ENCODE measurements at regions not wholly inside any gene's neighbourhood (a gene's known extent, or its start where the extent isn't known, plus 50 kb on each side); places are given as distances from the start of the nearest gene placed in this dataset.

DNA sequence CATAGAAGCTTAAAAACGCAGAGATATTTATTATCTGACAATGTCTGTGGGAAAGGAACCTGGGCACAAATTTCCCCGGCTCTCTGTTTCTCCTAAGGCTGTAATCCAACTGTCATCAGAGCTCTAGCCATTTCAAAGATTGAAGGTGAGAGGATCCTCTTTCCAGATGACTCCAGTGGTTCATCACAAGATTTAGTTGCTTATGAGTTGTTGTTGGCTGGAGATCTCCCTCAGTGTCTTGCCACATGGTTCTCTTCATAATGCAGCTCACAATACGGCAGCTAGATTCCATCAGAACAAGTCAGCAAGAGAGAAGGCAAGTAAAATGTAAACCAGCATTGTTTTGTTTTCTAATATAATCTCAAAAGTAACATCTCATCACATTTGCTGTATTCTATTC is 369.4 kb downstream of the GASK1B start:
- Mint-ChIP-seq H3K9me3 (ENCODE audit: unreplicated experiment) (no peaks in the 10 kb centered on the region), H3K4me3 (ENCODE audit: unreplicated experiment) (no peak overlapping the region), H3K4me1 (ENCODE audit: low read depth, unreplicated experiment) (peaks cover 14% of the 10 kb centered on the region), H3K27ac (ENCODE audit: unreplicated experiment) (no peak overlapping the region), H3K36me3 (ENCODE audit: unreplicated experiment) (no peaks in the 10 kb centered on the region), H3K27me3 (ENCODE audit: unreplicated experiment) (no peaks in the 10 kb centered on the region)
- DNase-seq: no peak
- TF ChIP-seq, protein P1, sequence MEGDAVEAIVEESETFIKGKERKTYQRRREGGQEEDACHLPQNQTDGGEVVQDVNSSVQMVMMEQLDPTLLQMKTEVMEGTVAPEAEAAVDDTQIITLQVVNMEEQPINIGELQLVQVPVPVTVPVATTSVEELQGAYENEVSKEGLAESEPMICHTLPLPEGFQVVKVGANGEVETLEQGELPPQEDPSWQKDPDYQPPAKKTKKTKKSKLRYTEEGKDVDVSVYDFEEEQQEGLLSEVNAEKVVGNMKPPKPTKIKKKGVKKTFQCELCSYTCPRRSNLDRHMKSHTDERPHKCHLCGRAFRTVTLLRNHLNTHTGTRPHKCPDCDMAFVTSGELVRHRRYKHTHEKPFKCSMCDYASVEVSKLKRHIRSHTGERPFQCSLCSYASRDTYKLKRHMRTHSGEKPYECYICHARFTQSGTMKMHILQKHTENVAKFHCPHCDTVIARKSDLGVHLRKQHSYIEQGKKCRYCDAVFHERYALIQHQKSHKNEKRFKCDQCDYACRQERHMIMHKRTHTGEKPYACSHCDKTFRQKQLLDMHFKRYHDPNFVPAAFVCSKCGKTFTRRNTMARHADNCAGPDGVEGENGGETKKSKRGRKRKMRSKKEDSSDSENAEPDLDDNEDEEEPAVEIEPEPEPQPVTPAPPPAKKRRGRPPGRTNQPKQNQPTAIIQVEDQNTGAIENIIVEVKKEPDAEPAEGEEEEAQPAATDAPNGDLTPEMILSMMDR (IDR thresholded peaks at IDR 0.05; ENCODE audit: partially characterized antibody, unreplicated experiment): no peak

DNA sequence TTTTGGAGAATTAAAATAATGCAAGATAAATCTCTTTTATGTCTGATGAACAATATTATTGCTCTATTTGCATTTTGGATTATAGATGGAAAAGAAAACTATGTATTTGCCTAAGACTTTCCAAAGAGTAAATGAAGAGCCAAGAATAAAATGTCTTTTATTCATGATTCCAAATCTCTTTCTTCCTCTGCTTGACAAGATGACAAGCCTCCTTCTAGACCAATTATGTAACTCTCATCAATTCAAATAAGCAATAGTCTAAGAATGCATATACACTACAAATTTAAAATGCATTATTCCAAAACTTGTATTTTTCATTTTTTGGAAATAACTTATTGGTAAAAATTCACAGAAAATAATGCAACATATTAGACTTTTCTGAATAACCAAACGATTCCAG is 377.3 kb downstream of the GASK1B start:
- DNase-seq: no peak
- H3K9me3 Mint-ChIP-seq (ENCODE audit: unreplicated experiment): no peaks in the 10 kb centered on the region
- H3K36me3 Mint-ChIP-seq (ENCODE audit: unreplicated experiment): no peaks in the 10 kb centered on the region
- H3K27ac Mint-ChIP-seq (ENCODE audit: unreplicated experiment): no peak overlapping the region
- no peaks in the 10 kb centered on the region for H3K27me3 Mint-ChIP-seq (ENCODE audit: unreplicated experiment)
- no peak overlapping the region for H3K4me3 Mint-ChIP-seq (ENCODE audit: unreplicated experiment)
- H3K4me1 Mint-ChIP-seq (ENCODE audit: low read depth, unreplicated experiment): peaks cover 2% of the 10 kb centered on the region
- TF ChIP-seq, protein P1 (IDR thresholded peaks at IDR 0.05; ENCODE audit: partially characterized antibody, unreplicated experiment): no peak

DNA sequence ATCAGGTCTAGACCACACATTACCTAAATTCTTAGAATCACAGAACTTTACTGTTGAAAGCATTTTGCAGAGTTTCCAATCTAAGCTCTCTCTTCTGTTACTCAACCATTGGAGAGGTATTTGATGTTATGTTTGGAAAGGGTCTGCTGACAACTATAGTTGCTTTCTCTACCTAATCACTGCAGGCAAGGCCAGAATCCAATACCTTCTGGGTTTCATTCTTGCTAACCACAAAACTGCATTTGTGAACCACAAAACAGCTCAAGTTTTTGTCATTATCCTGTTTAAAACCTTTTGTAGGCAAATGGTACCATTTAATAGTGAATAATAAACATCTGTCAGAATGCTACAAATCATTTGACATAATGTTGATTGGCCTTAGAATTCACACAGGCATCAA is 380.1 kb downstream of the GASK1B start:
- Mint-ChIP-seq H3K4me1 (ENCODE audit: low read depth, unreplicated experiment) (peaks cover 2% of the 10 kb centered on the region), H3K4me3 (ENCODE audit: unreplicated experiment) (no peak overlapping the region), H3K27ac (ENCODE audit: unreplicated experiment) (no peak overlapping the region), H3K9me3 (ENCODE audit: unreplicated experiment) (no peaks in the 10 kb centered on the region), H3K27me3 (ENCODE audit: unreplicated experiment) (no peaks in the 10 kb centered on the region), H3K36me3 (ENCODE audit: unreplicated experiment) (no peaks in the 10 kb centered on the region)
- TF ChIP-seq, protein P1 (IDR thresholded peaks at IDR 0.05; ENCODE audit: partially characterized antibody, unreplicated experiment): no peak
- no peak for DNase-seq

DNA sequence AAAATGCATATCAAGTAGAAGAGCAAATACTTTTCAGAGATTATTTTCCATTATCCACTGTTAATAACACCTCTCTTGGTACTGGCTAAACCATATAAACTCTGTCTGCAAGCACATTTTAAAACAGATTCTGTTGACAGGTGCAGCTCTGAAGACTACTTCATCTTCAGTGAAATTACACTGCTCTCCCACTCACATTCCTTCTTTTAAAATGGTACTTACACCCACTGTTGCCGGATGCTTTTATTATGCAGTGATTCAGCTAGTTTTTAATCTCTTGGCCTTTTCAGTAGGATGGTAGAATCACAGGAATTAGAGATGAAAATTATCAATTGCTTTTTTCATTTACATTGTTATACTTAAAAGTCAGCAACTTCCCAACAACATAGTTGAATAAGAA is 381.6 kb downstream of the GASK1B start:
- no peak for DNase-seq
- Mint-ChIP-seq H3K9me3 (ENCODE audit: unreplicated experiment) (no peaks in the 10 kb centered on the region), H3K27ac (ENCODE audit: unreplicated experiment) (no peak overlapping the region), H3K36me3 (ENCODE audit: unreplicated experiment) (no peaks in the 10 kb centered on the region), H3K4me3 (ENCODE audit: unreplicated experiment) (no peak overlapping the region), H3K4me1 (ENCODE audit: low read depth, unreplicated experiment) (no peaks in the 10 kb centered on the region), H3K27me3 (ENCODE audit: unreplicated experiment) (no peaks in the 10 kb centered on the region)
- TF ChIP-seq, protein P1 (IDR thresholded peaks at IDR 0.05; ENCODE audit: partially characterized antibody, unreplicated experiment): no peak

DNA sequence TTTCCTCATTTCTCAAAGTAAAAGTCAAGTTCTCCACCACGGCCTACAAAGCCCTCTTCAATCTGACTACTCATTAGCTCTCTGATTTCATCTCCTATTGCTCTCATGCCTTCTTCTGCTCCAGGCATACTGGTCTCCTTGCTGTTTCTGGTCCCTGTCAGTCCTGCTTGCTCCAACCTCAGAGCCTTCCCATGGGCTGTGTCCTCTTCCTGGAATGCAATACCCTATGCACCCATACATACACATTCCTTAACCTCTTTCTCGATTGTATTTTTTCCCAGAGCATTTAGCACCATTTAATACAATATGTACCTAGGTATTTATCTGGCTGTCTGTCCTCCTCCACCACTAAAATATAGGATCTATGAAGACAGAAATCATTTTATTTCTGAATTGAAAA is 385.2 kb downstream of the GASK1B start:
- TF ChIP-seq, protein P1 (IDR thresholded peaks at IDR 0.05; ENCODE audit: partially characterized antibody, unreplicated experiment): no peak
- Mint-ChIP-seq H3K9me3 (ENCODE audit: unreplicated experiment) (no peaks in the 10 kb centered on the region), H3K27me3 (ENCODE audit: unreplicated experiment) (no peaks in the 10 kb centered on the region), H3K36me3 (ENCODE audit: unreplicated experiment) (no peaks in the 10 kb centered on the region), H3K4me3 (ENCODE audit: unreplicated experiment) (no peak overlapping the region), H3K27ac (ENCODE audit: unreplicated experiment) (no peak overlapping the region), H3K4me1 (ENCODE audit: low read depth, unreplicated experiment) (no peaks in the 10 kb centered on the region)
- DNase-seq: no peak

Measured in glutamatergic neuron (in vitro differentiated cells).